ENCODE measurements at regions not wholly inside any gene's neighbourhood (a gene's known extent, or its start where the extent isn't known, plus 50 kb on each side); places are given as distances from the start of the nearest gene placed in this dataset.
"Not testable (repeated sequence)": the region's sequence is repeated elsewhere in the genome, so short reads cannot be mapped to it uniquely, and the experiment has no call there.

- DNase-seq (ENCODE audit: extremely low read depth, low read depth, low spot score), result not testable (repeated sequence)
These were observed 79.7 kb upstream of the LMO2 start for GRCh38 chr11:33971530-33971929.

- peak; percentile 51 for DNase-seq (ENCODE audit: extremely low read depth, low read depth, low spot score)
These were observed 79.1 kb upstream of the LMO2 start for GRCh38 chr11:33970984-33971466.

- DNase-seq (ENCODE audit: extremely low read depth, low read depth, low spot score), result no peak
These were observed 75.6 kb upstream of the LMO2 start for GRCh38 chr11:33967451-33967850.

DNA sequence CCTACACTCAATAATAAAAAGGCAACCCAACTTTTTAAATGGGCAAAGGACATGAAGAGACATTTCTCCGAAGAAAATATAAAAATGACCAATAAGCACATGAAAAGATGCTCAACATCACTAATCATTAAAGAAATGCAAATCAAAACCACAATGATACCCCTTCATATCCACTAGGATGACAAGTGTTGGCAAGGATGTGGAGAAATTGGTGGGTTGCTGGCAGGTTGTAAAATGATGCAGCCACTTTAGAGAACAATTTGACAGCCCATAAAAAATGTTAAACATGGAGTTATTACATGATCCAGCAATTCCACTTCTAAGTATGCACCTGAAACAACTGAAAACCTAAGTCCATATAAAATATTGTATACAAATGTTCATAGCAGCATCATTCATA lies 73.2 kb upstream of the LMO2 start:
- DNase-seq (ENCODE audit: extremely low read depth, low read depth, low spot score), result no peak

DNA sequence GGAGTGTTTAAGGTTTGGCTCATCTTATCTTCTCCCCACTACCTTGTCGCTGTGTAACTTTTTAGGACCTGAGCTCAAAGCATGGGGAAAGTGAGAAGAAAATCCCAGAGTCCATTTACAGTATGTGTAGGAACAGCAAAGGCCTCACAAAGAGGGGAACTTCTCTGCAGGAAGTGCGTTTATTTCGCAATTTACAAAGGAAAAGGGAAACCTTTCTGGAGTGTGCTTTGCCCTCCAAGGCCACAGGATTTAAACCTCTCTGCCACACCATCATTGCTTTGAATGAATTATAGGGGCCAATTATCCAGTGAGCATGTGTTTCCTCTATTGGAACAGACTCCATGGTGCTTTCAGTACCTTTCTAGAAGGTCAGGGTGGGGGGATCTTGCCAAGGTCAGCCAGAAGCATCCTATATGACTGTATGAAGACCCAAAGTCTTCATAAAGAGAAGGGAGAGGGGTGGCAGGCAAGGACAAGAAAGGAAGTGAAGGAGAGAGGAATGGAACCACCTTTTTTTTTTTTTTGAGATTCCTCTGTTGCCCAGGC lies 68.1 kb upstream of the LMO2 start:
- DNase-seq (ENCODE audit: extremely low read depth, low read depth, low spot score), result no peak

- DNase-seq (ENCODE audit: extremely low read depth, low read depth, low spot score), result no peak
These were observed 65.5 kb upstream of the LMO2 start for GRCh38 chr11:33957304-33957917.

GRCh38 chr11:33956611-33957010 lies 64.7 kb upstream of the LMO2 start:
- no peak for DNase-seq (ENCODE audit: extremely low read depth, low read depth, low spot score)

GRCh38 chr11:33953289-33953688 lies 61.4 kb upstream of the LMO2 start:
- DNase-seq (ENCODE audit: extremely low read depth, low read depth, low spot score), result no peak

DNA sequence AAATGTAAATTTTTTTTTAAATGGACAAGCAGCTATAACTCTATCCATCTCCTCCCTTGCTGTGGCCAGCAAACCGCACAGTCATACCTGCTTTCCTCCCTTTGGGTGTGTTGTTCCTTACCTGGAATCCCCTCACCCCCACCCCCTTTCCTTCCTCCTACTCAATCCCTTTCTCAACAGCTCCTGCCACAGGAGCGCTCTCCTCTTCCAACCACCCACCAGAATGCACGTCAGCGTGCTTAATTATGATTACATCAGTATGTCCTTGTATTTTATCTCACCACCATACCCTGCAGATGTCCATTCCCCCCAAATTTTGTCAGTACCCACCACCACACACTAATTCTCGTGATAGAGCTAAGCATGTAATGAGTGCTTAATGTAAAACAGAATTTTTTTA lies 60.9 kb upstream of the LMO2 start:
- DNase-seq (ENCODE audit: extremely low read depth, low read depth, low spot score), result no peak

GRCh38 chr11:33949252-33949913 lies 57.5 kb upstream of the LMO2 start:
- DNase-seq (ENCODE audit: extremely low read depth, low read depth, low spot score), result no peak

DNA sequence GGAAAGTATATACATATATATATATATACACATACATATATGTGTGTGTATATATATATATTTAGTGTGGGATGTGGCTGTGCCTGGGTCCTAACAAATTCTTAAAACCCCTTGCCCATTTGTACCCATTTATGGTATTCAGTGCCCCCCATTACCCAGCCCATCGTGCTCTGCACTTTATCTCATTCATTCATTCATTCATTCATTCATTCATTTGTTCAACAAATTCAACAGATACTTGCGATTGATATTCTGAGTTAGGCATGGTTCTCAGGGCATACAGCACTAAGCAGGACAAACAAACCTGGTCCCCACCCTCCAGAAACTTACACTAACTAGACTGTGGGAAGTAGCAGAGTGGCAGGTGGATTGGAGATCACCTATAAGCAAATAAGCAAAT lies 56.6 kb upstream of the LMO2 start:
- DNase-seq (ENCODE audit: extremely low read depth, low read depth, low spot score), result no peak

GRCh38 chr11:33947918-33948317 lies 56.0 kb upstream of the LMO2 start:
- not testable (repeated sequence) for DNase-seq (ENCODE audit: extremely low read depth, low read depth, low spot score)

GRCh38 chr11:33946930-33947329 lies 55.1 kb upstream of the LMO2 start:
- no peak for DNase-seq (ENCODE audit: extremely low read depth, low read depth, low spot score)

GRCh38 chr11:33945481-33946268 lies 53.8 kb upstream of the LMO2 start:
- no peak for DNase-seq (ENCODE audit: extremely low read depth, low read depth, low spot score)

GRCh38 chr11:33944693-33945424 lies 53.0 kb upstream of the LMO2 start:
- DNase-seq (ENCODE audit: extremely low read depth, low read depth, low spot score), result no peak

GRCh38 chr11:33944345-33944692 lies 52.4 kb upstream of the LMO2 start:
- no peak for DNase-seq (ENCODE audit: extremely low read depth, low read depth, low spot score)

- no peak for DNase-seq (ENCODE audit: extremely low read depth, low read depth, low spot score)
These were observed 51.1 kb upstream of the LMO2 start for GRCh38 chr11:33942954-33943353.

- DNase-seq (ENCODE audit: extremely low read depth, low read depth, low spot score), result no peak
These were observed 49.8 kb upstream of the LMO2 start for GRCh38 chr11:33941637-33942160.
